Left lung (tissue), 4 donors: ENCODE measurements at regions not wholly inside any gene's neighbourhood (a gene's known extent, or its start where the extent isn't known, plus 50 kb on each side); places are given as distances from the start of the nearest gene placed in this dataset.

ENCODE experiments used
- ATAC-seq: fragments of 200-7000 bp; cut with Tn5 transposase; one replicate; pipeline ENCODE4 v1.9.1; 2020; ENCODE audit warnings: moderate library complexity
- DNase-seq, 4 donors: peaks; one replicate each; pipeline ENCODE4 v3.0.0-alpha.2; 2013 to 2020
- H3K27ac ChIP-seq, 2 donors: fragments of 200-600 bp; sonication (generic) in 1 of 2; one replicate each; pipeline versions ENCODE4 v1.5.0 to v1.8.0; 2020 to 2021
- H3K27me3 ChIP-seq, 2 donors: fragments of 200-600 bp; sonication (generic) in 1 of 2; one replicate each; pipeline versions ENCODE4 v1.5.0 to v1.8.0; 2020 to 2021
- H3K36me3 ChIP-seq, 2 donors: fragments of 200-600 bp; sonication (generic) in 1 of 2; one replicate each; pipeline versions ENCODE4 v1.5.0 to v1.8.0; 2020 to 2021
- H3K4me1 ChIP-seq, 2 donors: fragments of 200-600 bp; one replicate each; pipeline ENCODE4 v1.8.0; 2021
- H3K4me3 ChIP-seq, 2 donors: fragments of 200-600 bp; sonication (generic) in 1 of 2; one replicate each; pipeline versions ENCODE4 v1.5.0 to v1.8.0; 2020 to 2021; ENCODE audit warnings: mild to moderate bottlenecking in 1 of 2
- H3K9me3 ChIP-seq, 2 donors: fragments of 200-600 bp; sonication (generic) in 1 of 2; one replicate each; pipeline versions ENCODE4 v1.5.0 to v1.8.0; 2020 to 2021
- intact Hi-C, 2 donors: fragments of 100-400 bp; cut with DNase I; formaldehyde crosslinking; loops; one replicate each; pipeline versions ENCODE4 v1.11.2 to v1.14.2; 2022
- TF ChIP-seq, protein P1 (sequence below), 2 donors: fragments of 200-600 bp; sonication (generic) in 1 of 2; IDR thresholded peaks; one replicate each; pipeline versions ENCODE4 v1.5.0 to v1.8.0; 2021; ENCODE audit warnings: antibody characterized with exemption in 2 of 2
- donor health status: DM: no; HTN: yes; CAD: no.
- donor health status: DM: no; HTN: no; CAD: no.

DNA sequence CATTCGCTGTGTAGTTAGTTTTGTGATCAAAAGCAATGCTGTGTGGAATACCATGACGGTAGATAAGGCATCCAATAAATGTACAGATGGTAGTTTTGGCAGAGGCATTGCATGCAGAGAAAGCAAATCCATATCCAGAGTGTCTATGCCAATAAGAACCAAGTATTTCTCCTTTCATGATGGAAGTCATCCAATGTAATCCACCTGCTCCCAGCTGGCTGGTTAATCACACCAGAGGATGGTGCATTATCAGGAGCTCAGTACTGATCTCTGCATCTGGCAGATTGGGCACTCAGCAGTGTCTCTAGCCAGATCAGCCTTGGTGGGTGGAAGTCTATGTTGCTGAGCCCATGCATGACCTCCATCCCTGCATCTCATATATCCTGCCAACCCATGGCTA lies 677.7 kb upstream of the NECTIN3 start:
- H3K4me3 ChIP-seq, result no peak overlapping the region
- intact Hi-C loops, result no loop called here
- no peak for DNase-seq

DNA sequence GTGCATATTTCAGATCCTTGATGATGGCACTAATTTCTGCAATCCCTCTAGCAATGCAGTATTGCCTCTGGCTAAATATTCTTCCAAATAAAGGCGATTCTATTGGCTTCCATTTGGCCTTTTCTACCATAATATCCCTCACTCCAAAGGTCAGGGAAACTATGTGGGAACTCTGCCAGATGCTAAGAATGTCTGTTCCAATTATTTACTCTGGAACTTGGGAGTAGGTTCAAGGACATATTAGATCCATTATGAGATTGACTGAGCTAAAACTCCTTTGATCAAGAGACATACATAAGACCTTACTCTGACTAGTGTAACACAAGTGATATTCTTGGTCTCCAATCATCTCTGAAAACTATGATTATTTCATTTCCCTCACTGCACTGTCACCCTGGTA lies 674.5 kb upstream of the NECTIN3 start:
- TF ChIP-seq, protein P1, sequence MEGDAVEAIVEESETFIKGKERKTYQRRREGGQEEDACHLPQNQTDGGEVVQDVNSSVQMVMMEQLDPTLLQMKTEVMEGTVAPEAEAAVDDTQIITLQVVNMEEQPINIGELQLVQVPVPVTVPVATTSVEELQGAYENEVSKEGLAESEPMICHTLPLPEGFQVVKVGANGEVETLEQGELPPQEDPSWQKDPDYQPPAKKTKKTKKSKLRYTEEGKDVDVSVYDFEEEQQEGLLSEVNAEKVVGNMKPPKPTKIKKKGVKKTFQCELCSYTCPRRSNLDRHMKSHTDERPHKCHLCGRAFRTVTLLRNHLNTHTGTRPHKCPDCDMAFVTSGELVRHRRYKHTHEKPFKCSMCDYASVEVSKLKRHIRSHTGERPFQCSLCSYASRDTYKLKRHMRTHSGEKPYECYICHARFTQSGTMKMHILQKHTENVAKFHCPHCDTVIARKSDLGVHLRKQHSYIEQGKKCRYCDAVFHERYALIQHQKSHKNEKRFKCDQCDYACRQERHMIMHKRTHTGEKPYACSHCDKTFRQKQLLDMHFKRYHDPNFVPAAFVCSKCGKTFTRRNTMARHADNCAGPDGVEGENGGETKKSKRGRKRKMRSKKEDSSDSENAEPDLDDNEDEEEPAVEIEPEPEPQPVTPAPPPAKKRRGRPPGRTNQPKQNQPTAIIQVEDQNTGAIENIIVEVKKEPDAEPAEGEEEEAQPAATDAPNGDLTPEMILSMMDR (IDR thresholded peaks at IDR 0.05), result no peak
- Histone ChIP-seq H3K36me3 (no peaks in the 10 kb centered on the region), H3K4me1 (no peaks in the 10 kb centered on the region), H3K27ac (no peak overlapping the region), H3K9me3 (peaks cover 0 to 9% of the 10 kb centered on the region in 2 donors), H3K27me3 (no peaks in the 10 kb centered on the region), H3K4me3 (no peak overlapping the region)
- no peak for ATAC-seq
- intact Hi-C loops, result no loop called here
- no peak for DNase-seq

More for the DNA sequence above, 677.7 kb upstream of the NECTIN3 start:
- TF ChIP-seq, protein P1 (IDR thresholded peaks at IDR 0.05), result no peak
- no peaks in the 10 kb centered on the region for H3K36me3 ChIP-seq
- no peak for ATAC-seq
- no peak overlapping the region for H3K27ac ChIP-seq
- no peaks in the 10 kb centered on the region for H3K27me3 ChIP-seq
- no peaks in the 10 kb centered on the region for H3K9me3 ChIP-seq
- H3K4me1 ChIP-seq, result no peaks in the 10 kb centered on the region

DNA sequence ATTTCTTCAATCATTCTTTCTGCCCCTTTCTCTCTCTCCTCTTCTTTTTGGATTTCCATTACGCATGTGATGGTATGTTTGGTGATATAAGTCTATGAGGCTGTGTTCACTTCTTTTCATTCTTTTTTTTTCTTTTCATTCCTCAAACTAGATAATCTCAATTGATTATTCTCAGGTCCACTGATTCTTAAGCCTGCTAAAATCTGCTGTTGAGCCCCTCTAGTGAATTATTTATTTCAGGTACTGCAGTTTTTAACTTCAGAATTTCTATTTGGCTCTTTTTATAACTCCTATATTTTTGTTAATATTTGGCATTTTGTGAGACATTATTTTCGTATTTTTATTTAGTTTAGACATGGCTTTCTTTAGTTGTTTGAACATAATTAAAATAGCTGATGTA lies 671.3 kb upstream of the NECTIN3 start:
- DNase-seq (no peak), ATAC-seq (no peak)
- intact Hi-C loops, result no loop called here
- no peak overlapping the region for H3K27ac ChIP-seq
- H3K4me1 ChIP-seq, result no peaks in the 10 kb centered on the region
- TF ChIP-seq, protein P1 (IDR thresholded peaks at IDR 0.05), result no peak
- no peaks in the 10 kb centered on the region for H3K27me3 ChIP-seq
- peaks cover 0 to 9% of the 10 kb centered on the region in 2 donors for H3K9me3 ChIP-seq
- no peak overlapping the region for H3K4me3 ChIP-seq
- H3K36me3 ChIP-seq, result no peaks in the 10 kb centered on the region

DNA sequence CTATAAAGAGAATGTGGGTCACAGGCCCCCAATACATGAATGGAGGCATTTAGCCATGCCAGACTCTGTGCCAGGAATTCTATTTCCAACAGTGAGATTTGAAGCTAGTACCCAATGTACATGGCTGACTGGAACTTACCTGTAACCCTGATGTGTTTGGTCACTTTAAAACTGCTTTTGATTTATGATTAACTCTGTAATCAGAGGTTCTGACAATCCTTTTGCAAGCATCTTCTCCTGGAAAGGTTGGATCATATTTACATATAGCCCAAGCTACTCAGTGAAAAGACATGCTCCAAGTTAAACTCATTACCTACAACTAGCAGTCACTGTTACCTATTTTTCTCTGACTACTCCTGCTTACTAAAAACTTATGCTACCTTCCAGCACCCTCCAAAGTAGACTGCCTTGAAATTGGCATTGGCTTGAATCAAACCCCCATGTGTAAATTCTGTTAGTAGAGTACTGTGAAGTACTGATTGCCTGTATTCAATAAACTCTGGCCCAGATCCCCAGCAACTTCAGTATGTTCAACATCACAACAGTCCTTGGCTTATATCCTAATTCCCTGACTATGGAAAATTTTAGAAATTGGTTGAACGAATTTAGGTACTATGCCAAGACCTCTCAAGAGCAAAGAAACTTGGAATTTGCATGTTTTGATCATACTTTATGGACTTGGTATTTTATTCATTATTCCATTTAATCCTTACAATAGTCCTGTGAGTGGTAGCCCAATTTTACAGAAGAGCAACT lies 665.6 kb upstream of the NECTIN3 start:
- no peaks in the 10 kb centered on the region for H3K9me3 ChIP-seq
- H3K36me3 ChIP-seq, result no peaks in the 10 kb centered on the region
- intact Hi-C loops, result no loop called here
- no peak overlapping the region for H3K27ac ChIP-seq
- no peak for ATAC-seq
- DNase-seq, result no peak
- H3K4me3 ChIP-seq, result no peak overlapping the region
- TF ChIP-seq, protein P1 (IDR thresholded peaks at IDR 0.05), result no peak
- no peaks in the 10 kb centered on the region for H3K27me3 ChIP-seq
- no peaks in the 10 kb centered on the region for H3K4me1 ChIP-seq

DNA sequence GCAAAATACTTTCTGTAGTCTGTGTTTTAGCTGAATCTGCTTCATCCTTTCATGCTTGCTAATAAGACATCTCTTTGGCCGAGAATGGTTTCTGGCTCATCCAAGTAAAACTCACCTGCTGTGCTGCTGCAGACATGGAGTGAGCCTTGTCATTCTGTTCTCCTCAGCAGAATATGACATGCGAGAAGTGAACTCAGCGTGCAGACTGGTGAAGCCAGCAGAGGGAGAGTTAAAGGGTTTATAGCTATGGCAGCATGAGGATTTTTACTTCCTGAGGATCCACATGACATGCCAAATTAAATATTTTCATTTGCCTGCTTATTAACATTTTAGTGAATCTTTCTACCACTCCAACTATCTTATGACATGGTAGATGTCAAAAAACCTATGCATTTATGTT lies 658.4 kb upstream of the NECTIN3 start:
- TF ChIP-seq, protein P1 (IDR thresholded peaks at IDR 0.05), result no peak
- Histone ChIP-seq H3K4me1 (no peaks in the 10 kb centered on the region), H3K27me3 (no peaks in the 10 kb centered on the region), H3K4me3 (no peak overlapping the region), H3K9me3 (no peaks in the 10 kb centered on the region), H3K27ac (no peak overlapping the region), H3K36me3 (no peaks in the 10 kb centered on the region)
- ATAC-seq, result no peak
- intact Hi-C loops, result no loop called here
- DNase-seq, result no peak
